GM21515 (cell line): ENCODE measurements at regions not wholly inside any gene's neighbourhood (a gene's known extent, or its start where the extent isn't known, plus 50 kb on each side); places are given as distances from the start of the nearest gene placed in this dataset.
A peak's percentile ranks its signal among the peaks of the same experiment; 100 is the strongest.
"Not testable (repeated sequence)": the region's sequence is repeated elsewhere in the genome, so short reads cannot be mapped to it uniquely, and the experiment has no call there.

Source experiments
- ATAC-seq: cut with Tn5 transposase; IDR thresholded peaks from one replicate; pipeline ENCODE4 v1.9.1; 2021; ENCODE audit not compliant: unreplicated experiment

DNA sequence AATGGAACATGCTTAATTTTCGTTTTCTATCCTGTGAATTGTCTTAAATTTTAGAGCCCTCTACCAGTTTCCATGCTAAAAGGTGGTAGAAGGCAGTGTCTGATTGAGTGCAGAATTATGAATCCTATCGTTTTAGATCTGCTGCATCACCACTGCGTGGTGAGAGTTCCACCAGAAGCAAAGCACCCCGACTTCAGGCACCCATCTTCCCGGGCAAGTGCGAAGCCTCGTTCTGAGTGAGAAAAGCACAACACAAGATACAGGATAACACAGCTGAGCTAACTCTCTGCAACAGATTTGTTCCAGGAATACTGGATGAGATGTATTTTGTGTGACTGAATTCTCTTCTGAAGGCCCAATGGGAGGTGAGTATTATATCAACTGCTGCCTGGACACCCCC lies 471.5 kb downstream of the EIPR1 start:
- no peak for ATAC-seq

DNA sequence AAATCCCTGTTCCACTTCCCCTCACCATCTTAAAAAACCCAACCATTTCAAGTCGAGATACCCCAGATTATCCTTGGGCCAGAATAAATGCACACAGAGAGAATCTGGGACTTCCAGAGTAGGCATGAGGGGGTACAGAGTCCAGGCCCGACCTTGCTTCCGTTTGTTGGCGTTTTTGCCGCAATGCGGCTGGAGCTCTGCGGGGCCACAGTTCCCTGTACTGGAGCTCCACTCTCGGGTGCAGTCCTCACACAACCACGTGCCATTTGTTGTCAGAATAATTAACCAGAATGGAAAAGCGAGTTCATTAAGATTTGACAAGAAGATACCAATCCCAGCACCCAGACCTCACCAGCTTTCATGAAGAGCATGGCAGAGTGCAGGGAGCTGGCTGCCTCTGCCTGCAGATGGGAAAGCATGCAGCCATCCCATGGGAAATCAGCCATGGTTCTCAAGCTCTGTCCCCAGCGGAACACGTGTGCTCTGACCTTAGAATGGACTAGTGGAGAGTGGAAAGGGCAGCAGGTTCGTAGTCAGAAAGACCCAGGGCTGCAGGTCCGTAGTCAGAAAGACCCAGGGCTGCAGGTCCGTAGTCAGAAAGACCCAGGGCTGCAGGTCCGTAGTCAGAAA lies 472.8 kb downstream of the EIPR1 start:
- no peak for ATAC-seq

DNA sequence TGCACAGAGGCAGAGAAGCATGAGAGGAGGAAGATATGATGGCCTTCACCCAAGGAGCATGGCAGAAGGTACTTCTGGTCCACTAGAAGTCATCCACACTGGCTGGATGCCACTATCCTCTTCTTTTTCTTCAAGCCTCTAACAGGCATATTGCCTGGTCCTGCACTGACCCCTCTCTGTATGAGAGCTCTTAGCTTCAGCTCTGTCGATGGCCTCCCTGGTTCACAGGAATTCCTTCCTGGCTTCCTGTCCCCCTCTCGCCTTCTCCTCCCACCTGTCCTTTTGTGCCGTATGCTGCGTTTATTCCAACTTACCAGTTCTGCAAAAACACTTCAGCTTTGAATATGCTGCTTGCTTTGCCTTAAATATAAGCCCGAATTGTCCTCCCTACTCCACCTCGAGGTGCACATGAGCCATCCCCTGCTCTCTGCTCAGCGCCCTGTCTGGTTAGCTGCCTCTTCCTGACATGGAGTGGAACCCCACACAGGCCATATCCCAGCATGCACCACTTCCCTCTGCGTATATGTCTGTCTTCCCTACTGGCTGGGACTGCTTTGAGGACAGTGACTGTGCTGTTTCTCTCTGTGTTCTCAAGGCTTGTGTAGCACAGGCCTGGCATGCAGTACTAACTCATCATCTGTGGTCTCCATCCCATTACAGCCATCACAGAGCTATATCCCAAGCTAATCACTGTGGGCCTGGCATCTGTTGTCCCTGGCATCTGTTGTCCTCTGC lies 474.9 kb downstream of the EIPR1 start:
- ATAC-seq, result no peak

DNA sequence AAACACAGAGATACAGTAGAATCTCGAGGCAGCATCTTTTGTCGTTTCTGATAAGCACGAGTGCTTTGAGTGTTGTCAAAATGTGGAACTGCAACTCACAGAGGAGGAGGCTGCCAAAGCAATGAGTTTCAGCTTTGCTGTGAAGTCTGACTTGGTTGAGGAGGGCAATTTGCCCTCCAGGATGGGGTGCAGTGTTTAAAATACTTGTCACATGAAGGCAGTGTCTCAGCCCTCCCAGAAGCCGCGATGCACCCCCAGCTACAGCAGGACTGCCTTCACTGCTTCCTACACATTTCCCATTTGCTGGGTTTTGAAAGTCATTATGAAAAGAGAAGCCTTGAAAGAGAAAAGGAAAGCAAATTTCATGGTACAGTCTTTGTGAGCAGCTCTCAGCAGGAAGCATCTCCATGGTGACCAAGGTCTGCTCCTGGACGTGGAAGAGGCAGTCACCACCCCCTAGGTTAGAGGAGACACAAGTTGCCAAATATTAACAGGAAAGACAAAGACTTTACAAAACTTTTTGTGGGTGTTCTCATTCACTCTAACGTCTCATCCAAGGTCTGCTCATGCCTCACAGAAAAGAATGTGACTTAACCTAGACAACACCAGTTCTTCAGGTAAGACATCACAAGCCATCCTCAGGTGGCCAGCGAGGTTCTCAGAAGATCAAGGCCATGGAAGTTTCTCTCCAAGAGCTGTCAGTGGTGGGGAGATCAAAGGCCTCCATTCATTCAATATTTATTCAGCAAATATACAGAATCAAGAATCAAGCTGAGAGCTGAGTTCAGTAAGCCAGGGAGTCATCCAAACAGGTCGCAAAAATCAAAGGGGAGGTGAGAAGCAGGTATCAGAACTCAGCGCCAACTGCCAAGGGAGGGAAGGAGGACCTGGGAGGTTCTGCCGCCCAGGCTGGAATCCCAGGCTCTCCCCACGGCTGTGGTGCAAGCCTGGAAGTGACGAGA lies 476.0 kb downstream of the EIPR1 start:
- ATAC-seq, result peak; percentile 91

DNA sequence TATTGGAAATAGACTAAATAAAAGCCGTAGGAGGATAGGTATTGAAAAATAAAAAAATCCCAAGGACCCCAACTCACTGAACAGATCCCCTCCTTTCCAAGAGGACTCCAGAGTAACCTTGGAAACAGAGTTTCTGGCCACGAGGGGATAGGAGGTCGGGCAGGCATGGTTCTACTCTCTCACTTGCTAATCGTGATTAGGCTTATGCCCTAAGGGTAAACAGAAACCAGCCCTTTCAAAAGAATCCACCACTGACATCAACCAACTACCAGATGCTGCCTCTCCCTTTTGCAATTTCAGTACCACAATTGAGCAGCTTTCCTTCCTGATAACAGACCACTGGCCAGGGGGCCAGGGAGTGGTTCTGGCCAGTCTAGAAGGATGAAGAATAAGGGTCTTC lies 477.8 kb downstream of the EIPR1 start:
- ATAC-seq, result no peak

DNA sequence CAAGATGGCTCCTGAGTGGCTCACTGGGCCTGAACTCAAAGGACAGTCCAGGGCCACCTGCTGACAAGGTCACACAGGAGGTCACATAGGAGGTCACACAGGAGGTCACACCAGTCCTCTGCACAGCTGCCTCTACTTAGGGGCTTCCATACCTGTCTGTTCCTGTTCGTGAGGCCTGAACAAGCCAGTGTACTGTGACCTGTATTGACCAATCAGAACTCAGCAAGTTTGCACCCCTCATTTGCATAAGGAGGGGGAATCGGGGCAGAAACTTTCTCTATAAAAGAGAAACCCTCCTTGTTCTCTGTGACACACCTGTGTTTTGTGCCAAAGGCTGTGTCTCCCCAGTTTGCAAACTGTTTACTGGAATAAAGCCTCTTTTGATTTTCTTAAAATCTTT lies 478.9 kb downstream of the EIPR1 start:
- ATAC-seq, result no peak

DNA sequence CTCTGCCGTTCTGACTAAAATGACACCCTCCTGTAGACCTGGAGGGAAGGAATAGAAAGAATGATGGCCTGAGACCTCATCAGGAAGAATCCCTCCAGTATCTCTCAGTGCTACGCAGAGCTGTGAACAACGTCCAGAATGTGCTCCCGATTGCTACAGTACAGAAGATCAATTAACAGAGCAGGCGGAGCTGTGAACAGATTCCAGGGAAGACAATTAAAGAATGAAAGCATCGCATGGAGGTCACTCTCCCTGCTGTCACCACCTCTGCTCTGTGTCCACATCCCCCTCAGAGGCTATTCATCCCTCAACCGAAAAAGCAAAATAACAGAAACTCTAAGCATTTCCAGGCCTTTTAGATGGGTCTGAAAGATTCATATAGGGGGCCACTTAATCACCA lies 481.0 kb downstream of the EIPR1 start:
- ATAC-seq, result no peak

DNA sequence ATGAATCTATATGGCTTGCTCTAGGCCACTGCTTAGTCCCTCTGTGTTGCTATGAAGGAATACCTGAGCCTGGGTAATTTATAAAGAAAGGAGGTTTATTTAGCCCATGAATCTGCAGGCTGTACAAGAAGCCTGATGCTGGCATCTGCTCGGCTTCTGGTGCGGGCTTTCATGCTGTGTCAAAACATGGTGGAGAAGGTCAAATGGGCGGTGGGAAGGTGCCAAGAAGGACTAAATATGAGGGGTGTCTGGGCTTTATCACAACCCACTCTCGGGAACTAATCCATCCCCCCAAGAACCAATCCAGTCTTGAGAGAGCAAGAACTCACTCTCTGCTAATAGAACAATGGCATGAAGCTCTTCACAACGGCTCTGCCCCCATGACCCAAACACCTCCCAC lies 481.6 kb downstream of the EIPR1 start:
- no peak for ATAC-seq

DNA sequence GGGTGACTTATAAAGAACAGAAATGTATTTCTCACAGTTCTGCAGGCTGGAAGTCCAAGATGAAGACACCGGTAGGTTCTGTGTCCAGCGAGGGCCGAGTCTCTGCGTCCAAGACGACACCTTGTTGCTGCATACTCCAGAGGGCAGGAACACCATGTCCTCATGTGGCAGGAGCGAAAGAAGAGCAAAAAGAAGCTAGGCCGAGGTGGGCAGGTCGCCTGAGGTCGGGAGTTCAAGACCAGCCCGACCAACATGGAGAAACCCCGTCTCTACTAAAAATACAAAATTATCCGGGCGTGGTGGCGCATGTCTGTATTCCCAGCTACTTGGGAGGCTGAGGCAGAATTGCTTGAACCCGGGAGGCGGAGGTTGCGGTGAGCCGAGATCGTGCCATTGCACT lies 483.6 kb downstream of the EIPR1 start:
- ATAC-seq, result not testable (repeated sequence)

DNA sequence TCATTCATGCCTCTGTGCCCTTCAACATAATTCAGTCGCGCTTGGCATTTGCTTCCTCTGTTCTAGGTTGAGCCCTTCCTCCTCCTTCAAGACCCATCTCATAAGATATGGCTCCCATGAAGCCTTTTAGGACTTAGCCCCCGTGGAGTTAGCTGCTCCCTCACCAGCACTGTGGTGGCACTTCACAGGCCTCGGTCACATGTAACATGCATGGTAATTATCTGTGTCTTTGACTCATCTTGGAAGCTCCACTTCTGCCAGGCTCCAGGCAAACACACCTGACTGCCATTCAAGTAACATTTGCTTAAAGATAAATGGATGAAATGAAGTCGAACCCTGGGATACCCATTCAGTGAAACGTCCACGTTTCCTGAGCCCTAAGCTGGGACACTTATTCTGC lies 484.7 kb downstream of the EIPR1 start:
- ATAC-seq, result no peak

DNA sequence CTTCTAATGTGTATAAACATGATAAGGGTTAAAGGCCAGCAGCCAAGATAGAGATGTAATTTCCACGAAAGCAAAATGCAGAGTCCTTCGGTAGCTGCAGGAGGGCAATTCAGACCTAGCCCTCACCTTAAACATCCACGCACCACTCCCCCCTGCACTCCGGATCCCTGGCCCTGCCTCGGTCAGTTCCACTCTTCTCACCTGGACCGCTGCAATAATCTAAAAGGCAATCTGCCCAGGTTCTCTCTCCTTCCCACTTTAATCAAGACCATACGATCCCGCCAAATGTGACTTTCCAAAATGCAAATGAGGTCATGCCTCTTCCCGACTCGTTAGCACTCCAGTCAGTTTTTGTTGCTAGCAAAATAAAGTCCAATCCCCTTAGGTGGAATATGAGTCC lies 485.2 kb downstream of the EIPR1 start:
- ATAC-seq, result no peak

DNA sequence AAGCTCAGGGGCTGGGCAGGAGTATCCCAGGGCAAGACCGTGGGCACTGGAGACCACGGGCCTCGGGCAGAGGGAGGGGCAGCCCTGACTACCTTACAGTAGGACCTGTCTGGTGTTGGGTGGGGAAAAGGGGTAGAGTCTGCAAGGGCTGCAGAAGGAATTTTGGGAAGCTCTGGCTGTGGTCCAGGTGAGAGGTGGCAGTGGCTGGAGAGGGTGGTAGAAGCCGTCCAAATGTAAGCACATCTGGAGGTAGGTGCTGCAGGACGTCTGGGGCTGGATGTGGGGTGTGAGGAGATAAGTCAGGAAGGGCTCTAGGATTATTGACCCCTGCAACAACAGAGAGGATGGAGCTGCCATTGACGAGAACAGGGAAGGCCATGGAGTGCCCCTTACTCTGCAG lies 486.7 kb downstream of the EIPR1 start:
- no peak for ATAC-seq

DNA sequence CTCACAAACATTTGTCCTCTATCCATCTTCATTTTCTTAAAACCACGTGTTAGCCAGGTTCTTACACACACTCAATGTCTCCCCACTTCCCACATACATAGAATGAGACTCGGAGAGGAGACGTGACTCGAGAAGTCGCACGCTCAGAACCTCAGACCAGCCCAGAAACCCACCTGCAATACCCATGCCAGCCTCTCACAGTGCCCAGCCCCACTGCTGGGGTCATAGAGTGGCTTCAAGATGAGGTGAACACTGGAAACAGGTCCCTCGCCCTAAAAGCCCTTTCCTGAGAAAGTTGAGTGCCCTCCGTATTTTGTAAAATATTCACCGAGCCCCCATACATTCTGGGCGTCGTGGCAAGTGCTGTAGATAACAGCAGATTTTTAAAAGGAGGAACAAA lies 487.4 kb downstream of the EIPR1 start:
- ATAC-seq, result no peak

DNA sequence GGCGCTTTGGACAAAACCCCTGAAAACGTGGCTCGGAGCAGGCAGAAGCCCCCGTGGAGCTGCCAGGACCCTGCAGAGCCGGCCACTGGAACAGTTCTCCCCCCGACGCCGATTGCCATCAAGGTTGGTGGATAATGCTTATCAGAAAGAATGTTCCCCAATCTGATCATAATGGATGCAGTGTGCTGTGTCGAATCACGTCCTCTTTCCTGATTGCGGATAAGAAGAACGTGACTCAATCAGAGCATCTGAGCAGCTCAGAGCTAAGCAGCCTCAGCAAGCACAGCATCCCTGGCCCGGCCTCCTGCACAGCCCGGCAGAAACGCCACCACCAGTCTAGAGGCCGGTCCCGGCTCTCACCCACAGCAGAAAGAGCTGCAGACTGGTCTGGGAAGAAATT lies 488.0 kb downstream of the EIPR1 start:
- ATAC-seq, result no peak

DNA sequence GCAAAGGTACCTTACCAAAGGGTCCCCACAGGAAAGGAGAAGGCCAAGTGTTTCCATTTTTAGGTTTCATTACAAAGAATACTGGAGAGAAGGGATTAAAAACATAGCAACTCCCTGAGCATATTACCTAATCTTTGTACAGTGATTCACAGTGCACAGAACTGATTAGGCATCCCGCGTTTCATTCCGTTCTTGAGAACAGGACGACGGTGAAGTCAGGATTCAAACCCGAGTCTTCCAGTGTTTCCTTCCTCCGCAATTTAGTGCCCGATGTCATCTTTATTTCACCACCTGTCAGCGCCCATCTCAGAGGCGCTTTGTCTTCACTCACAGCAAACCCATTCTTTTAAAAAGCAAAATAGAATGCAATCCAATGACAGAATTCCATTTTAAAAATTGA lies 488.5 kb downstream of the EIPR1 start:
- ATAC-seq, result no peak

DNA sequence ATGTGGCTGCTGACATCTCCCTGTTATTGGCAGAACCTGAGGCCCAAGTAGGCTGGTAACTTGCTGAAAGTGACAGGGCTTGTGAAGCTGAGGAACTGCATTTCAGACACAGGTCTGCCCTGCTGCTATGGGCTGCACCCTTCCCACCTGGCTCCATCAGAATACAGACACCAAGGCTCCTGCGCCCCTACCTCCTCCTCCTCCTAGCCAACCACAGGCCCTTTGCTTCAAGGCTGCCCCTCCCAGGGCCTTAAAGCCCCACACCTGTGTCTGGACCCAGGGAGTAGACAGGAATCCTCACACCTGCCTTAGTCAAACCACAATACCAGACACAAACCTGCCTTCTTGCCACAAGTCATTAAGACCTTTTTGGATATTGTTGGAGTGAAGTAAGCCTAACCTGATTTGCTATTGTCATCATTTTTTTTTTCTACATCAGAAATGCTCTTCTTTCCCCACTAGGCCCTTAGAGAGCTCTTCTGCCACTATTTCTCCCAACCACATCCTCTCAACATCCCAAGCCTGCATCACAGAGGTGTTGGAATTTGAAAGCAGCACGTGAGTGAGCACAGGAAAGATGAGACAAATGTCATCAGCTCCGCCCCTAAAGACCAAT lies 489.7 kb downstream of the EIPR1 start:
- no peak for ATAC-seq

DNA sequence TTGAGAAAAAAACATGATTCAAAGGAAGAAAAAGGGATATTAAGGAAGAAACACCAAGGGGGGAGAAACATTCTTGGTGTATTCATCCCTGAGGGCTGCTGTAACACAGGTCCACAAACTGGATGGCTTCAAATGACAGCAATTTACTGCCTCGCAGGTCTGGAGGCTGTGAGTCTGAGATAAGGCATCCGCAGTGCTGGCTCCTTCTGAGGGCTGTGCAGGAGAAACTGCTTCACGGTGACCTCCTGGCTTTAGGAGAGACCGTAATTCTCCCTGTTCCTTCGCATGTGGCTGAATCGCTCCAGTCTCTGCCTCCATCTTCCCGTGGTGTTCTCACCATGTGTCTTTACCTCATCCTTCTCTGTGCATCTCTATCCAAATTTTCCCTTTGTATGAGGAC lies 490.7 kb downstream of the EIPR1 start:
- no peak for ATAC-seq

DNA sequence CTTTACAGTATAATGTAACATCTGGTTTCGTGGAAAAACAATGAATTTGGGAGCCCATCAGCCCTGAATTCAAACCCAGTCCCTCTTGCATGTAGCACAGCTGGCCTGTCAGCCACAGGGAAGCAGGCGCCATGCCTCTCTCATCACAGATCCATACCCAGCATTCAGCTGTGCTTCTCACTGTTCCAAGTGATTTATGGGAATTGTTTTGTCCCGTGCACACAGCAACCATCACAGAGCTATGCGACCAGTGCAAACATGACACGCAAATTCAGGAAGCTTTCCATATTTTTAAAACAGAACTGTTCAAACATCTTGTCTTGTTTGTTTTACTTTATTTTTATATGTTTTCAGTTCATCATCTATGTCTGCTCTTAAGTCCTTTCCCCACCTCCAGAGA lies 496.1 kb downstream of the EIPR1 start:
- no peak for ATAC-seq

DNA sequence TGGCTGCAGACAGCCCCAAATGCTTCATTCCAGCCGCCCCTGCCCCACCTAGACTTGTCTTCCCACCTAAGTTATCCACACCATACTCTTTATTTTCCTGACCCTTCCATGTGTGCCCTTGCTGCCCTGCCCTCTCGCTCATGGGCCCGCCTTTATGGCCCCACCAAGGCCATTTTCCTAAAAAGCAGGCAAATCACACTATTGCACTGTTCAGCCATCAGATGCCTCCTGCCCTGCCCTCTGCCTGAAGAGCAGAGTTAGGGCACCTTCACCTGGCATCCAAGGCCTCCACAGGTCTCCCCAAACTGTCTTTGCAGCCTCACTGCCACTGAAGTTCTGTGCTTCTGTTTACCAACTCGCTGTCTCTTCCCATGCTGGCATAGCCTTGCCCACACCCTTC lies 496.7 kb downstream of the EIPR1 start:
- no peak for ATAC-seq

DNA sequence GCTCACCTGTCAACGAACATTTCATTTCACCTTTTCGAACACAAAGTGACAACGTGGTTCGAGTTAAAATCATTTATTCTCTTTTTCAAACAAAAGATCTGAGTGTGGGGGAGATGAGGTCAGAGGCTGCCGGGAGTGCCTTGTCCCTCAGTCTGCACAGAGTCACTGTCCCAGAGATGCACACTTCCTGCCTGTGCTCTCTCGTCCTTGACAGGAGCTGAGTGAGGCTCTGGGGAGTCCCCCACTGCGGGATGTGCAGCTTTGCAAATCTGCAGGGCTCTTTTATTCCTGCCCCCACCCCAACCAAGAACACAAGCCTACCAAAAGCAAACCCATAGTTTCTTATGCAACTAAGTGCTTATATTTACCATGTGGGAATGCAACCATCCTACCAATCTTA lies 497.8 kb downstream of the EIPR1 start:
- ATAC-seq, result peak; percentile 99

DNA sequence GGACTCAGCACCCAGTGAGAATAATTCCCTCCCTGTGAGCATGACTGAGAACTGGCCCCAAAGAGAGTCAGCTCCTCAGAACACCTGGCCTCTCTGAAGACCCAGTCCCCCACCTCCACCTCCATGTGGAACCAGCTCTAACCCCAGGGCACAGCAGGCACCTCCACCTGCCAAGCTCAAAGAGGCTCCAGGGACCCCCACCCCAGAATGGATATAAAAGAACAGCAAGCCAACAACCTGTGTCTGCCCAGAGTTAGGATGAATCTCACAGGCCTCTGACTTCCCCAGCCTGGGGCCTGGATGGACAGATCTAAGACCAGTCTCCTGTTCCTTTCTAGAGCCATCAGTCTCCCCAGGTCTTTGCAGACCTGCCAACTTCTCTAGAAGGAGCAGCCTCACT lies 498.5 kb downstream of the EIPR1 start:
- peak; percentile 4 for ATAC-seq
